HEK293T (cell line): ENCODE measurements at regions not wholly inside any gene's neighbourhood (a gene's known extent, or its start where the extent isn't known, plus 50 kb on each side); places are given as distances from the start of the nearest gene placed in this dataset.

Source experiments
- CTBP1 ChIP-seq: fragments of 450-650 bp; IDR thresholded peaks from 2 replicates; pipeline ENCODE4 v1.6.1; 2016; ENCODE audit warnings: borderline replicate concordance
- FOXA1 ChIP-seq: fragments of 450-650 bp; IDR thresholded peaks from 2 replicates; pipeline ENCODE4 v1.6.1; 2016; ENCODE audit warnings: mild to moderate bottlenecking
- FOXK2 ChIP-seq: fragments of 450-650 bp; IDR thresholded peaks from 2 replicates; pipeline ENCODE4 v1.6.1; 2016; ENCODE audit warnings: mild to moderate bottlenecking
- FOXM1 ChIP-seq: fragments of 450-650 bp; IDR thresholded peaks from 2 replicates; pipeline ENCODE4 v1.6.1; 2017; ENCODE audit warnings: mild to moderate bottlenecking, borderline replicate concordance
- HDGF ChIP-seq: fragments of 450-650 bp; IDR thresholded peaks from 2 replicates; pipeline ENCODE4 v1.6.1; 2017; ENCODE audit warnings: antibody characterized with exemption, borderline replicate concordance
- NFRKB ChIP-seq: fragments of 450-650 bp; IDR thresholded peaks from 2 replicates; pipeline ENCODE4 v1.6.1; 2016; ENCODE audit warnings: mild to moderate bottlenecking, moderate library complexity
- PKNOX1 ChIP-seq: fragments of 450-650 bp; IDR thresholded peaks from 2 replicates; pipeline ENCODE4 v1.6.1; 2016
- TARDBP ChIP-seq: fragments of 450-650 bp; IDR thresholded peaks from 2 replicates; pipeline ENCODE4 v1.6.1; 2016
- ZNF384 ChIP-seq: fragments of 450-650 bp; IDR thresholded peaks from 2 replicates; pipeline ENCODE4 v1.6.1; 2016

DNA sequence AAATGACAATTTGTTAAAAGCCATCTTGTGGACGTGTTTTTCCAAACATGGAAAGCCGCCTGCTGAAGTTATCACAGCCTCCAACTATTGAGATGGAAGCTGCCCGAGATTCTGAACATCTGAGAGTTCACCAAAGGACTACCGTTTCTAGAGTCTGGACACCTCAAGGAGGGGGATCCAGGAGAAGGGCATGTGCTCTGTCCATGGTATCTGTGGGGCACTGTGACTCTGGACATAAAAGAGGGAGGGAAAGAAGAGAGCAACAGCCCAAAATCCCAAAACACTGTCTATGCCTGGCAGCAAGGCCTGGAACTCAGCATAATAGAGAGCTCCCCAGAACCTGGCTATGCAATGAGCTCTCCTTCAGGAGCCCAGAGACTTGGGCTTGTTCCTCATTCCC, 319.9 kb downstream of the EN1 start:
- TF ChIP-seq NFRKB = no peak
- TF ChIP-seq HDGF = no peak
- no peak for TF ChIP-seq ZNF384
- no peak for TF ChIP-seq FOXK2
- no peak for TF ChIP-seq FOXM1
- no peak for TF ChIP-seq CTBP1
- TF ChIP-seq FOXA1 = no peak
- no peak for TF ChIP-seq TARDBP
- no peak for TF ChIP-seq PKNOX1
